Neural progenitor cell (in vitro differentiated cells): ENCODE measurements at regions not wholly inside any gene's neighbourhood (a gene's known extent, or its start where the extent isn't known, plus 50 kb on each side); places are given as distances from the start of the nearest gene placed in this dataset.

Source experiments
- DNase-seq: peaks from one replicate; pipeline ENCODE4 v3.0.0-alpha.2; 2016; ENCODE audit warnings: low spot score
- H2AFZ ChIP-seq: fragments of 200-600 bp; sonication (generic); replicated peaks from 2 replicates; pipeline ENCODE4 v1.6.1; 2016; ENCODE audit warnings: antibody characterized with exemption
- H3F3A ChIP-seq: fragments of 200-600 bp; sonication (generic); 2 replicates; pipeline ENCODE4 v1.6.1; 2016; ENCODE audit warnings: antibody characterized with exemption, low read depth
- H3K27ac ChIP-seq: fragments of 200-600 bp; sonication (generic); 2 replicates; pipeline ENCODE4 v1.5.1; 2016; ENCODE audit warnings: mild to moderate bottlenecking
- H3K27me3 ChIP-seq: fragments of 200-600 bp; sonication (generic); 2 replicates; pipeline ENCODE4 v1.6.1; 2016; ENCODE audit warnings: mild to moderate bottlenecking, moderate library complexity
- H3K36me3 ChIP-seq: fragments of 200-600 bp; sonication (generic); 2 replicates; pipeline ENCODE4 v1.5.1; 2016
- H3K4me1 ChIP-seq: fragments of 200-600 bp; sonication (generic); 2 replicates; pipeline ENCODE4 v1.6.1; 2016; ENCODE audit warnings: mixed run types
- H3K4me2 ChIP-seq: fragments of 200-600 bp; sonication (generic); 2 replicates; pipeline ENCODE4 v1.6.1; 2016
- H3K4me3 ChIP-seq: fragments of 200-600 bp; sonication (generic); 2 replicates; pipeline ENCODE4 v1.5.1; 2016
- H3K79me2 ChIP-seq: fragments of 200-600 bp; sonication (generic); 2 replicates; pipeline ENCODE4 v1.6.1; 2016; ENCODE audit warnings: low read depth
- H3K9ac ChIP-seq: fragments of 200-600 bp; sonication (generic); 2 replicates; pipeline ENCODE4 v1.6.1; 2016
- H3K9me3 ChIP-seq: fragments of 200-600 bp; sonication (generic); 2 replicates; pipeline ENCODE4 v1.5.1; 2016; ENCODE audit warnings: low read depth
- H4K20me1 ChIP-seq: fragments of 200-600 bp; sonication (generic); 2 replicates; pipeline ENCODE4 v1.6.1; 2016; ENCODE audit warnings: low read depth
- H3K27ac Mint-ChIP-seq: 3 replicates; pipeline ENCODE4 v1.8.0; 2021; ENCODE audit warnings: mixed read lengths
- H3K27me3 Mint-ChIP-seq: 2 replicates; pipeline ENCODE4 v1.8.0; 2022; ENCODE audit warnings: low read depth, mild to moderate bottlenecking, inconsistent platforms, moderate library complexity, mixed read lengths; ENCODE audit not compliant: insufficient read depth
- H3K36me3 Mint-ChIP-seq: 3 replicates; pipeline ENCODE4 v1.8.0; 2021; ENCODE audit warnings: mixed read lengths
- H3K4me1 Mint-ChIP-seq: 3 replicates; pipeline ENCODE4 v1.8.0; 2021; ENCODE audit warnings: mixed read lengths
- H3K4me3 Mint-ChIP-seq: 3 replicates; pipeline ENCODE4 v1.8.0; 2021; ENCODE audit warnings: mild to moderate bottlenecking, moderate library complexity, mixed read lengths
- H3K9me3 Mint-ChIP-seq: 3 replicates; pipeline ENCODE4 v1.8.0; 2020; ENCODE audit warnings: mixed read lengths
- CTCF ChIP-seq: fragments of 200-600 bp; sonication (generic); IDR thresholded peaks from 2 replicates; pipeline ENCODE4 v1.5.1; 2017; ENCODE audit warnings: antibody characterized with exemption, mild to moderate bottlenecking
- EZH2 ChIP-seq: fragments of 200-600 bp; sonication (generic); IDR thresholded peaks from 2 replicates; pipeline ENCODE4 v1.6.1; 2017; ENCODE audit warnings: antibody characterized with exemption, mild to moderate bottlenecking, moderate library complexity
- EZH2phosphoT487 ChIP-seq: fragments of 200-600 bp; sonication (generic); IDR thresholded peaks from 2 replicates; pipeline ENCODE4 v1.6.1; 2017; ENCODE audit warnings: antibody characterized with exemption

GRCh38 chr14:71228711-71229110, 321.5 kb downstream of the PCNX1 start:
- no peaks in the 10 kb centered on the region for H3K79me2 ChIP-seq
- no peaks in the 10 kb centered on the region for H4K20me1 ChIP-seq
- H3K36me3 Mint-ChIP-seq = no peaks in the 10 kb centered on the region
- no peak overlapping the region for H3K27ac ChIP-seq
- H3K9me3 Mint-ChIP-seq = peaks cover 3% of the 10 kb centered on the region
- H3K4me1 Mint-ChIP-seq = peaks cover 9% of the 10 kb centered on the region
- no peak overlapping the region for H3K9ac ChIP-seq
- no peak overlapping the region for H3K4me2 ChIP-seq
- peaks cover 2% of the 10 kb centered on the region for H3K27me3 Mint-ChIP-seq
- no peaks in the 10 kb centered on the region for H3K36me3 ChIP-seq
- no peaks in the 10 kb centered on the region for H3F3A ChIP-seq
- TF ChIP-seq CTCF (no peak), EZH2phosphoT487 (no peak)
- no peak overlapping the region for H3K4me3 Mint-ChIP-seq
- no peak overlapping the region for H3K27ac Mint-ChIP-seq
- H3K9me3 ChIP-seq = no peaks in the 10 kb centered on the region
- no peaks in the 10 kb centered on the region for H3K27me3 ChIP-seq
- H2AFZ ChIP-seq = peak overlapping the region; percentile 57
- H3K4me3 ChIP-seq = no peak overlapping the region
- no peak for DNase-seq
- H3K4me1 ChIP-seq = no peaks in the 10 kb centered on the region

GRCh38 chr14:71229875-71230274, 322.6 kb downstream of the PCNX1 start:
- no peaks in the 10 kb centered on the region for H3K79me2 ChIP-seq
- no peaks in the 10 kb centered on the region for H3K36me3 Mint-ChIP-seq
- H3K9ac ChIP-seq = no peak overlapping the region
- no peaks in the 10 kb centered on the region for H4K20me1 ChIP-seq
- H3F3A ChIP-seq = peaks cover 11% of the 10 kb centered on the region
- peaks cover 9% of the 10 kb centered on the region for H3K4me1 Mint-ChIP-seq
- TF ChIP-seq EZH2phosphoT487 = no peak
- no peak for TF ChIP-seq EZH2
- TF ChIP-seq CTCF = no peak
- H3K4me2 ChIP-seq = no peak overlapping the region
- peaks cover 2% of the 10 kb centered on the region for H3K27me3 Mint-ChIP-seq
- H3K9me3 ChIP-seq = no peaks in the 10 kb centered on the region
- no peak overlapping the region for H2AFZ ChIP-seq
- no peak overlapping the region for H3K27ac ChIP-seq
- no peak for DNase-seq
- H3K4me3 ChIP-seq = no peak overlapping the region
- no peak overlapping the region for H3K4me3 Mint-ChIP-seq
- no peaks in the 10 kb centered on the region for H3K27me3 ChIP-seq
- peaks cover 3% of the 10 kb centered on the region for H3K9me3 Mint-ChIP-seq
- no peak overlapping the region for H3K27ac Mint-ChIP-seq
- H3K4me1 ChIP-seq = peaks cover 10% of the 10 kb centered on the region
- H3K36me3 ChIP-seq = no peaks in the 10 kb centered on the region

- Histone ChIP-seq H3K27me3 (no peaks in the 10 kb centered on the region), H3K9me3 (no peaks in the 10 kb centered on the region), H3K79me2 (no peaks in the 10 kb centered on the region), H3K4me3 (no peak overlapping the region), H3K4me1 (peaks cover 17% of the 10 kb centered on the region), H3K4me2 (no peak overlapping the region), H3K9ac (no peak overlapping the region), H3K36me3 (no peaks in the 10 kb centered on the region), H2AFZ (no peak overlapping the region), H3F3A (peaks cover 17% of the 10 kb centered on the region), H3K27ac (no peak overlapping the region), H4K20me1 (no peaks in the 10 kb centered on the region)
- no peak for DNase-seq
- TF ChIP-seq EZH2 (no peak), CTCF (peak; percentile 11), EZH2phosphoT487 (no peak)
- Mint-ChIP-seq H3K4me3 (no peak overlapping the region), H3K27me3 (no peaks in the 10 kb centered on the region), H3K27ac (no peak overlapping the region), H3K36me3 (no peaks in the 10 kb centered on the region), H3K9me3 (peaks cover 3% of the 10 kb centered on the region), H3K4me1 (peaks cover 12% of the 10 kb centered on the region)
Measured at GRCh38 chr14:71230897-71231296, 323.6 kb downstream of the PCNX1 start.
